MCF 10A (cell line): ENCODE measurements at regions not wholly inside any gene's neighbourhood (a gene's known extent, or its start where the extent isn't known, plus 50 kb on each side); places are given as distances from the start of the nearest gene placed in this dataset.

Experiments
- BruUV-seq: library from RNA; stranded (reverse); fragments of 400-500 nt; replicated peaks from 2 replicates; lab custom pipeline; 2021; lab: Mats Ljungman, UMichigan
- CTCF ChIA-PET: fragments of 300-600 bp; sonication (Branson Sonifier 250); formaldehyde crosslinking; extraction: SDS; loops from one replicate; lab custom pipeline; 2021; ENCODE audit warnings: antibody characterized with exemption, inconsistent platforms; lab: Yijun Ruan, JAX
- POLR2A ChIA-PET: fragments of 300-600, 350-650 bp; sonication (Branson Sonifier 250); formaldehyde crosslinking; extraction: SDS; loops from one replicate; lab custom pipeline; 2020; ENCODE audit warnings: antibody characterized with exemption, inconsistent platforms; lab: Yijun Ruan, JAX
- DNase-seq: peaks from one replicate; pipeline ENCODE4 v3.0.0-alpha.2; 2018; ENCODE audit not compliant: unreplicated experiment
- H3K27ac Mint-ChIP-seq: one replicate; pipeline ENCODE4 v1.8.0; 2022; ENCODE audit warnings: mild to moderate bottlenecking, low read depth, mixed read lengths; ENCODE audit not compliant: unreplicated experiment
- H3K27me3 Mint-ChIP-seq: one replicate; pipeline ENCODE4 v1.8.0; 2022; ENCODE audit warnings: mixed read lengths; ENCODE audit not compliant: insufficient read depth, unreplicated experiment
- H3K36me3 Mint-ChIP-seq: one replicate; pipeline ENCODE4 v1.8.0; 2022; ENCODE audit warnings: mild to moderate bottlenecking, moderate library complexity, mixed read lengths; ENCODE audit not compliant: insufficient read depth, unreplicated experiment
- H3K4me1 Mint-ChIP-seq: one replicate; pipeline ENCODE4 v1.8.0; 2022; ENCODE audit warnings: mixed read lengths; ENCODE audit not compliant: insufficient read depth, unreplicated experiment
- H3K4me3 Mint-ChIP-seq: one replicate; pipeline ENCODE4 v1.8.0; 2022; ENCODE audit warnings: mild to moderate bottlenecking, moderate library complexity, mixed read lengths; ENCODE audit not compliant: unreplicated experiment
- H3K9me3 Mint-ChIP-seq: one replicate; pipeline ENCODE4 v1.8.0; 2022; ENCODE audit warnings: mixed read lengths; ENCODE audit not compliant: unreplicated experiment
- CTCF ChIP-seq: fragments of 200-600 bp; IDR thresholded peaks from one replicate; pipeline ENCODE4 v1.8.0; 2022; ENCODE audit warnings: antibody characterized with exemption, mild to moderate bottlenecking; ENCODE audit not compliant: unreplicated experiment
- intact Hi-C: fragments of 100-400 bp; cut with micrococcal nuclease; formaldehyde crosslinking; loops from 2 replicates; pipeline ENCODE4 v1.14.1; 2022

GRCh38 chr18:45480219-45481015, 134.9 kb upstream of the SLC14A2 start:
- ChIA-PET CTCF (interaction anchor here (0.5 to 0.6 kb wide), 3 partner anchors 14 to 1884 kb away, joined by 3 read pairs; no protein-coding TSS in a partner anchor), POLR2A (no interaction called here)
- no peaks in the 10 kb centered on the region for H3K36me3 Mint-ChIP-seq
- peaks cover 5% of the 10 kb centered on the region for H3K4me1 Mint-ChIP-seq
- TF ChIP-seq CTCF: no peak
- no peak overlapping the region for H3K27ac Mint-ChIP-seq
- peaks cover 20% of the 10 kb centered on the region for H3K27me3 Mint-ChIP-seq
- no peak for DNase-seq
- no TSS peak for BruUV-seq
- intact Hi-C loops: no loop called here
- no peaks in the 10 kb centered on the region for H3K9me3 Mint-ChIP-seq
- no peak overlapping the region for H3K4me3 Mint-ChIP-seq

GRCh38 chr18:45481821-45482220, 133.5 kb upstream of the SLC14A2 start:
- intact Hi-C loops: no loop called here
- H3K27me3 Mint-ChIP-seq: peaks cover 15% of the 10 kb centered on the region
- ChIA-PET CTCF (interaction anchor here (0.6 to 0.8 kb wide), 2 partner anchors 24 to 200 kb away, joined by 3 read pairs; no protein-coding TSS in a partner anchor), POLR2A (interaction anchor here (0.6 kb wide), 1 partner anchor 29 kb away, joined by 3 read pairs; no protein-coding TSS in a partner anchor)
- H3K36me3 Mint-ChIP-seq: no peaks in the 10 kb centered on the region
- no TSS peak for BruUV-seq
- peaks cover 5% of the 10 kb centered on the region for H3K4me1 Mint-ChIP-seq
- H3K27ac Mint-ChIP-seq: no peak overlapping the region
- no peak overlapping the region for H3K4me3 Mint-ChIP-seq
- no peak for DNase-seq
- H3K9me3 Mint-ChIP-seq: no peaks in the 10 kb centered on the region
- TF ChIP-seq CTCF: no peak

- no peak for TF ChIP-seq CTCF
- POLR2A ChIA-PET: interaction anchor here (0.6 kb wide), 1 partner anchor 28 kb away, joined by 3 read pairs; no protein-coding TSS in a partner anchor
These were observed 133.0 kb upstream of the SLC14A2 start for GRCh38 chr18:45482286-45482685.

GRCh38 chr18:45487581-45487980, 127.7 kb upstream of the SLC14A2 start:
- H3K36me3 Mint-ChIP-seq: no peaks in the 10 kb centered on the region
- H3K9me3 Mint-ChIP-seq: no peaks in the 10 kb centered on the region
- no peak for TF ChIP-seq CTCF
- no peak for DNase-seq
- peaks cover 11% of the 10 kb centered on the region for H3K27me3 Mint-ChIP-seq
- intact Hi-C loops: no loop called here
- POLR2A ChIA-PET: no interaction called here
- peaks cover under 1% of the 10 kb centered on the region for H3K4me1 Mint-ChIP-seq
- CTCF ChIA-PET: no interaction called here
- H3K27ac Mint-ChIP-seq: no peak overlapping the region
- H3K4me3 Mint-ChIP-seq: no peak overlapping the region
- no TSS peak for BruUV-seq

More at GRCh38 chr18:45482286-45482685, 133.0 kb upstream of the SLC14A2 start:
- no peaks in the 10 kb centered on the region for H3K9me3 Mint-ChIP-seq
- intact Hi-C loops: no loop called here
- no peak for DNase-seq
- H3K27ac Mint-ChIP-seq: no peak overlapping the region
- no peak overlapping the region for H3K4me3 Mint-ChIP-seq
- CTCF ChIA-PET: no interaction called here
- H3K36me3 Mint-ChIP-seq: no peaks in the 10 kb centered on the region
- H3K27me3 Mint-ChIP-seq: peaks cover 11% of the 10 kb centered on the region
- H3K4me1 Mint-ChIP-seq: peaks cover 5% of the 10 kb centered on the region
- BruUV-seq: no TSS peak
